OCI-M1 (cell line): ENCODE measurements at regions not wholly inside any gene's neighbourhood (a gene's known extent, or its start where the extent isn't known, plus 50 kb on each side); places are given as distances from the start of the nearest gene placed in this dataset.

Experiments
- DNase-seq: peaks from one replicate; lab custom pipeline; 2025; lab: John Stamatoyannopoulos, UW

GRCh38 chr20:57876163-57876562 lies 166.3 kb upstream of the PMEPA1 start:
- DNase-seq, result no peak

GRCh38 chr20:57874141-57874540 lies 164.3 kb upstream of the PMEPA1 start:
- no peak for DNase-seq

GRCh38 chr20:57872816-57873409 lies 163.1 kb upstream of the PMEPA1 start:
- no peak for DNase-seq

- no peak for DNase-seq
Observed at GRCh38 chr20:57871237-57871632, 161.4 kb upstream of the PMEPA1 start.

GRCh38 chr20:57870597-57871236 lies 160.9 kb upstream of the PMEPA1 start:
- DNase-seq, result no peak

- DNase-seq, result no peak
Observed at GRCh38 chr20:57869951-57870315, 160.1 kb upstream of the PMEPA1 start.

GRCh38 chr20:57869291-57869950 lies 159.6 kb upstream of the PMEPA1 start:
- DNase-seq, result no peak

- no peak for DNase-seq
Observed at GRCh38 chr20:57868310-57868709, 158.5 kb upstream of the PMEPA1 start.

- DNase-seq, result no peak
Observed at GRCh38 chr20:57867807-57868206, 158.0 kb upstream of the PMEPA1 start.

GRCh38 chr20:57867181-57867803 lies 157.5 kb upstream of the PMEPA1 start:
- no peak for DNase-seq

GRCh38 chr20:57866250-57867106 lies 156.7 kb upstream of the PMEPA1 start:
- no peak for DNase-seq

- DNase-seq, result no peak
Observed at GRCh38 chr20:57865266-57865665, 155.5 kb upstream of the PMEPA1 start.

- DNase-seq, result no peak
Observed at GRCh38 chr20:57860576-57860975, 150.8 kb upstream of the PMEPA1 start.

- DNase-seq, result no peak
Observed at GRCh38 chr20:57857969-57858368, 148.2 kb upstream of the PMEPA1 start.

- DNase-seq, result no peak
Observed at GRCh38 chr20:57857118-57857517, 147.3 kb upstream of the PMEPA1 start.

- no peak for DNase-seq
Observed at GRCh38 chr20:57856658-57857057, 146.8 kb upstream of the PMEPA1 start.

- DNase-seq, result no peak
Observed at GRCh38 chr20:57851796-57852195, 142.0 kb upstream of the PMEPA1 start.

- DNase-seq, result no peak
Observed at GRCh38 chr20:57851025-57851682, 141.3 kb upstream of the PMEPA1 start.

GRCh38 chr20:57849521-57850215 lies 139.9 kb upstream of the PMEPA1 start:
- no peak for DNase-seq

GRCh38 chr20:57849121-57849520 lies 139.3 kb upstream of the PMEPA1 start:
- no peak for DNase-seq

- no peak for DNase-seq
Observed at GRCh38 chr20:57848282-57848681, 138.5 kb upstream of the PMEPA1 start.
